NCI-H2171 treated with DMSO at 0.1 percent for 48 hours (cell line): ENCODE measurements at regions not wholly inside any gene's neighbourhood (a gene's known extent, or its start where the extent isn't known, plus 50 kb on each side); places are given as distances from the start of the nearest gene placed in this dataset.

Experiments used
- DNase-seq: peaks from one replicate; lab custom pipeline; 2025; lab: John Stamatoyannopoulos, UW

- no peak for DNase-seq
These were observed 342.9 kb upstream of the PLXNA2 start for GRCh38 chr1:208587110-208587509.

DNA sequence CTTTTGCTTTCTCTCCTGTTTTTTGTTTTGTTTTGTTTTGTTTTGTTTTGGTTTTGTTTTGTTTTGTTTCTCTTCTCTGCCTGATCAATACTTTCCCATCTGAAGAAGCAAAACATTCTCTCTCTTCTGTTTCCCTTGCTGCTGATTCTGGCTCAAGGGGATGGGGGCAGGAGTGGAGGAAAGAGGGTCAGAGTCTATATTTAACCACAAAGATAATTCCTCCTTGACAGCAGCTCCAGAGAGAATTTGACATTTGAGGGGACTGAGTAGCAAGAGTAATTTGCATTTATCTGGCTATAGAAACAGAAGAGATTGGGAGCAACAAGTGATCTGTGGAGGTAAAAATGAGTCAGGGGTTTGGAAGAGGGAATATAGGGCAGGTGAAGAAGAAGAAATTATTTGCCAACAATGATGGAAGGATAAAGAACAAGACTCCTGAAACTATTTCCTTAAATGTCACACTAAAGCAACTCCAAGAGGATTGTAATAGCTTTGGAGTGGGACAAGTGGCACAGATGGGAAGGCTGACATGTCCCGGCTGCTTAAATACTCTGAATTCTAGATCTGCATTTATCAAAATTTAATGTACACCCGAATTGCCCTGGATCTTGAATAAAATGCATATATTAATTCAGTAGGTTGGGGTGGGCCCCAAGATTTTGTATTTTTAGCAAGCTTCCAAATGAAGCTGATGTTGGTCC is 349.3 kb upstream of the PLXNA2 start:
- no peak for DNase-seq

GRCh38 chr1:208595236-208595635 is 351.1 kb upstream of the PLXNA2 start:
- DNase-seq: no peak

GRCh38 chr1:208595745-208596144 is 351.6 kb upstream of the PLXNA2 start:
- DNase-seq: no peak

- DNase-seq: peak; percentile 38
These were observed 353.4 kb upstream of the PLXNA2 start for GRCh38 chr1:208597571-208597970.

DNA sequence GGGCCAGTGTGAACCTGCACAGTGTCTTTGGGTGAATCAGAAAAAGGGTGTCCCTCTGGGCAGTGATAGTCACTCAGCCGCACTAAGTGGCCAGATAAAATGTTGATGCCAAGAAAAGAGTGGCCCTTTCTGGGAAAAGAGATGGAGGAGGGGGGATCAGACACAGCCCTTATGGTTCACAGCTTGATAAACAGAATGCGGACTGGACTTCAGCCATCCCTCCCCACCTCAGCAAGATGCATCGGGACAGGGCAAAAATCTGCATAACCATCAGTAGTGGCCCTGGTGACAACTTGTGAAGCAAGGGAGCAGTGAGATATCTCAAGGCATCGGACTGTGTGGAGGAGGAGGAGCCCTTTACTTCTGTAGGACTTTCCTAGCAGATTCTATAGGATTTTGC is 353.8 kb upstream of the PLXNA2 start:
- DNase-seq: no peak

GRCh38 chr1:208599063-208599462 is 354.9 kb upstream of the PLXNA2 start:
- DNase-seq: no peak

- no peak for DNase-seq
These were observed 356.4 kb upstream of the PLXNA2 start for GRCh38 chr1:208600456-208601190.

DNA sequence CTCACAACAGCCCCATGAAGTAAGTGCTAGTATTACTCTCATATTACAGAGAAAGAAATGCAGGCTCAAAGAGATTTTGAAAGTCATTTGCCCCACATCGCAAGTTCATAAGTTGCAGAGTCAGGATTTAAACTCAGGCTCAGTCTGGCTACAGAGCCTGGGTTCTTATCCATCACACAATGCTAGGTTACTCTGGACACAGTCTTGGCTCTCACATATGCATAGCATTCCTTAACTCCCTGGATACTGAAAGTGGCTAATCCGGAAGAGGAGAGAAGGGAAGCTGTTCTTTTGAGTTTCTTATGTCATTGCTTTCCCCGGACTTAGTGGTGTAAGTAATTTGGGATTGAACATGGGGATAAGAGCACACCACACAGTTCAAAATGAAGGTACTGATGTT is 357.4 kb upstream of the PLXNA2 start:
- no peak for DNase-seq

GRCh38 chr1:208603721-208604120 is 359.5 kb upstream of the PLXNA2 start:
- no peak for DNase-seq

- no peak for DNase-seq
These were observed 360.1 kb upstream of the PLXNA2 start for GRCh38 chr1:208604295-208604694.

DNA sequence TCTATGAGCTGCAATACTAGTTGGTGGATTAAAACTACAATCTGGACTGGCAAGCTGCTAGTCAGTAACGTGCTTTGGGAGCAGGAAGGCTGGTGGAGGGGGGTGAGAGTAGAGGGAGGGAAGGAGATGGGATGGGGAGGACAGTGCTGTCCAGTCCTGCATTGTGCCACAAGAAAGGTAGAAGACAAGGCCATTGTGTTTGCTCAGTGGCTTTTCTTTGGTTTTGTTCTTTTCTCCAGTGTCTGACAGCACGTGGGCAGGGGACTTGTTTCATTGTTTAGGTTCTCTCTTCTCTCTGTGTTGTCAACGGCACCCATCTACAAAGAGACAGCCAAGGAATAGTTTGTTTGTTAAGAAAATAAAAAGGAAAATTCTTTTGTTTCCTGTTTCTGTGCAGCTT is 362.8 kb upstream of the PLXNA2 start:
- DNase-seq: no peak

DNA sequence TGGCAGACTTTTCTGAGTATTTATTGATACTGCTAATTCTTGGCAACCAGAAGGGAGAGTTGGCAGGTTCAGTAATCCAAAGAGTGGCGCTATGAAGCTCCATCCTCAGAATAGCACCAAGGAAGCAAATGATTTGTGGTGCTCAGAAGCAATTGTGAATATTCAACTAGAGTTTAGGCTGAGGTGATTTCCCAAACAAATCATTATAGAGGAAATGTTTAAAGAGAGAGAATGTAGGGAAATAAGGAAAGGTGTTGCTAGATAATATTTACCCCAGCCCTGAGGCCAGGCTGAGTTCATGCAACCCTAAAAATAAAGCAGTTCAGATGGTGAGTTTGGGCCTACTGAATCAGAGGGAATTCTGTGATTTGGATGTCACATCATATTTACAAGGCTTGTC is 363.4 kb upstream of the PLXNA2 start:
- no peak for DNase-seq

DNA sequence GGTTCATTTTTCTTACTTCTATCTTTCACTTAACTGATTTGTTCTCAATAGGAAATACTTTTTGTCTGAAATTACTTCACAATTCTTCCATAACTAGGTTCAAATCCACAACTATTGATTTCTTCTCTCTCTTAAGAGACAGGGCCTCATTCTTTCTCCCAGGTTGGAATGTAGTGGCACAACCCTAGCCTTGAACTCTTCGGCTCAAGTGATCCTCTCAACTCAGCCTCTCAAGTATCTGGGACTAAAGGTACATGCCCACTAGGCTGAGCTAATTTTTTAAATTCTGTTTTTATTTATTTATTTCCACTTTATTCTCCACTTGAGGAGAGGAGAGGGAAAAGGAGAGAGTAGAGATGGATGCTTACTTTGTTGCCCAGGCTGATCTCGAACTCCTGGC is 370.4 kb upstream of the PLXNA2 start:
- no peak for DNase-seq

DNA sequence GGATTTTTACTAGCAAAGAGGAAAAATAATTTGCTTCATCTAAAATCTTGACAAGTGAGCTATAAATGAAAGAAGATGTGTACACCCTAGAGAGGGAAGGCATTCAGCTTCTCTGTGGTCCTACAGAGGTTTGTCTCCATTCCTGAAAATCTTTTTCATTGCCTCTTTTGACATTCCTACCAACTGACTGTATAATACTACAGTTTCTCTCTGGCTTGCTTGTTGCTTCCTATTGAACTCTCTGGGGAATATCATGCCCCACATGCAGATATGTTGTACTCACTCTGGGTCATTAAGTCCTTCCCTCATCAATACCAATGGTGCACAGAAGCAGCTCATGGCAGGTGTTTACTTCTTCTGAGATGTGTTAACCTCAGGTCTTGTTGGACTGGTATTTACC is 371.2 kb upstream of the PLXNA2 start:
- DNase-seq: no peak

- DNase-seq: no peak
These were observed 372.6 kb upstream of the PLXNA2 start for GRCh38 chr1:208616776-208617175.

DNA sequence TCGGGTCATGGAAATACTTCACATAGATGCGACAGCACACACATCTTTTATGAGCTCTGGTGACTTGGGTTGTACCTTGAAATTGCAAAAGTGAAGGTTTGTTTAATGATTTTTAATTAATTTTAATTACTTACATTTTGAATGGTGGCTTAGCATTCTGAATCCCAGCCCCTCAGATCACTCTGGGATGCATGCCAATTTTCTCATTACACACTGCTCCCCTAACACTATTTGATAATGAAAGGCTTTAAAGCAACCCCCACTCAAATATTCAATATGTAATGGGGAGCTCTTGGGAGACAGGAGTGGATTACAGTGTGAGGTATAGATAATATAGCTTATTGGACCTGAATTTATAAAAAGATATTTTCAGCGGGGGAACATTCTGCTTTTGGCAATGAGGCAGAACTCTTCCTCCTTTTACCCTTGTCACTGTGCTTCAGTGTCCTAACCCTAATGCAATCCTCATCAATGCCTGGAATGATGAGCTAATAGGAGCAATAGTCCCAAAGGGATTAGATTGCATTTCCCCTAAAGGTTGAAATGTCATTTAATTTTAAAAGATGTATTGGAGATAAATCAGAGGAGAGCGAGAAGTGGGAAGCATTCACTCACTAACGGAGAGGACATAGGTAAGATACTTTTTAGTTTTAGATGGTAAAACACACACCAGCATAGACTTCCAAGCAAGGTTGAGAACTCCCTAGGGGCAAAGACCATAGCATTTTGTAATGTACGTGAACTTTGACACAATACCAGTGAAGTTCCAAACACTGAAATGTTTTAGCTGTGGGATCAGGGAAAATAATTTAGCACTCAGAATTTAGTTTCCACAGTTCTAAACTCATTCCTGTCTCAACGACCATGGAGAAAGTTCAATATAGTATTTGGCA is 384.1 kb upstream of the PLXNA2 start:
- DNase-seq: no peak

DNA sequence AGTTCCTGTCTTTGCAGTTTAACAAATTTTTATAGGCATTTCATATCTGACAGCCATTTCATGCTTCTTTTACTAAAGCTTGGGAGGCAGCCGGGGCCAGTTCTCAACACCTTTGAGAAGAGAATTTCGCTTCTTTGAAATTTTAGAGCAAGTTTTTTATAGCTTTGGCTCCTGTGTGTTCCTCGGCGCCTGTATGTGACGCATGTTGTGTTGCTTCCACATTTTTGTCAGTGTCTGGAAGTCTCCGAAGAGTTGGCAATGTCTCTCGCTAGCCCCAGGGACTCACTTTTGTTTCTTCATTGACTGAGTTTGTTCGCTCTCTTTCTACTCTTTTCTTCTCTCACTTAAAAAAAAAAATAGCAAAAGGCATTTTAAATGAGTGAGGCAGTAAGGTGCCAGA is 386.9 kb upstream of the PLXNA2 start:
- no peak for DNase-seq

DNA sequence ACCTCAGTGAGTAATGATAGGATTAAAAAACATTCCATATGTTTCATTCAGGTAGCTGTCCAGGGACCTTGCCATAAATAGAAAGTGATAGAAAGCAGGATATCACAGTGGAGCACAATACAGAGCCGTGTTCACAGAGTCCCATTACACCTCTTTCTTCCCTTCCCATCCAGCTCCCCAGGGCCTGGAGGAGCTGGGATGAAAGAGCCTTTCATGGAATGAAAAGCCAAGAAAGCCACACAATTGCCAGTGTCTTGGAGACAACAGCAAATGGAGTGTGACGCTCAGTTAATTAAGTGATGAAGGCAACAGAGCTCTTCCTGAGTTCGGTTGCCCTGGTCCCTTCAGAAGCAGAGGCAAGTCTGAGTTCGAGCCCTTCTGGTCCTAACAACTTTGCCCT is 387.3 kb upstream of the PLXNA2 start:
- no peak for DNase-seq

- no peak for DNase-seq
These were observed 390.4 kb upstream of the PLXNA2 start for GRCh38 chr1:208634346-208635140.

DNA sequence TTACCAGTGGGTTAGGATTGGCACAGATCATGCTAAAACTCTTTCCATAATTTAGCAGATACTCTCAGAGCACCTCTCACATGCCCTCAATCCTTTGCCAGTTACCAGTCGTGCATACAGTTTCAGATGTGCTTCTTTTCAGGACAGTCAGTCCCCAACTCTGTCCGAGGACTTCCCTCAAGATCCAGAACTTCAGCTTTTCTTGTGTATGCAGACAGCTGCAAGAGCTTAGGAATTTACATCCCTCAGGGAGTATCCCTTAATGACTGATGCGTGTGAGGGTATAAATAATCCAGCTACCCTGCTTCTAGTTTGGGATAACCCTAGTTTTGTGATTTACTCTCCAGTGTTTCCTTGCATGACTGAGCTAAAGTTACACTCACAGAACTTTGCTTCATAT is 393.0 kb upstream of the PLXNA2 start:
- no peak for DNase-seq

GRCh38 chr1:208639382-208639781 is 395.2 kb upstream of the PLXNA2 start:
- no peak for DNase-seq
